ENCODE measurements at regions not wholly inside any gene's neighbourhood (a gene's known extent, or its start where the extent isn't known, plus 50 kb on each side); places are given as distances from the start of the nearest gene placed in this dataset.
"Not testable (repeated sequence)": the region's sequence is repeated elsewhere in the genome, so short reads cannot be mapped to it uniquely, and the experiment has no call there.

DNA sequence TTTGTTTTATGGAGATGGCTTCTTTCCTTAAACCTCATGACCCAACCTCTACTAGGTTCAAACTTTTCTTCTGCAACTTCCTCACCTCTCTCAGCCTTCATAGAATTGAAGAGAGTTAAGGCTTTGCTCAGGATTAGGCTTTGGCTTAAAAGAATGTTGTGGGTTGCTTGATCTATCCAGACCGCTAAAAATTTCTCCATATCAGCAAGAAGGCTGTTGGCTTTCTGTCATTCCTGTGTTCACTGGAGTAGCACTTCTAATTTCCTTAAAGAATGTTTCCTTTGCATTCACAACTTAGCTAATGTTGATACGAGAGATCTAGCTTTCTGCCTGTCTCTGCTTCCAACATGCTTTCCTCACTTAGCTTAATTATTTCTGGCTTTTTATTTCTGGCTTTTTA is 58.1 kb upstream of the KYNU start:
- H3K4me1 ChIP-seq (ENCODE audit: control insufficient read depth in 5 of 5, insufficient read depth in 5 of 5, low read length in 5 of 5), result no peaks in the 10 kb centered on the region
- TF ChIP-seq, protein P1, sequence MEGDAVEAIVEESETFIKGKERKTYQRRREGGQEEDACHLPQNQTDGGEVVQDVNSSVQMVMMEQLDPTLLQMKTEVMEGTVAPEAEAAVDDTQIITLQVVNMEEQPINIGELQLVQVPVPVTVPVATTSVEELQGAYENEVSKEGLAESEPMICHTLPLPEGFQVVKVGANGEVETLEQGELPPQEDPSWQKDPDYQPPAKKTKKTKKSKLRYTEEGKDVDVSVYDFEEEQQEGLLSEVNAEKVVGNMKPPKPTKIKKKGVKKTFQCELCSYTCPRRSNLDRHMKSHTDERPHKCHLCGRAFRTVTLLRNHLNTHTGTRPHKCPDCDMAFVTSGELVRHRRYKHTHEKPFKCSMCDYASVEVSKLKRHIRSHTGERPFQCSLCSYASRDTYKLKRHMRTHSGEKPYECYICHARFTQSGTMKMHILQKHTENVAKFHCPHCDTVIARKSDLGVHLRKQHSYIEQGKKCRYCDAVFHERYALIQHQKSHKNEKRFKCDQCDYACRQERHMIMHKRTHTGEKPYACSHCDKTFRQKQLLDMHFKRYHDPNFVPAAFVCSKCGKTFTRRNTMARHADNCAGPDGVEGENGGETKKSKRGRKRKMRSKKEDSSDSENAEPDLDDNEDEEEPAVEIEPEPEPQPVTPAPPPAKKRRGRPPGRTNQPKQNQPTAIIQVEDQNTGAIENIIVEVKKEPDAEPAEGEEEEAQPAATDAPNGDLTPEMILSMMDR (IDR thresholded peaks at IDR 0.05; ENCODE audit: control extremely low read depth, extremely low read depth), result no peak
- DNase-seq, result no peak

DNA sequence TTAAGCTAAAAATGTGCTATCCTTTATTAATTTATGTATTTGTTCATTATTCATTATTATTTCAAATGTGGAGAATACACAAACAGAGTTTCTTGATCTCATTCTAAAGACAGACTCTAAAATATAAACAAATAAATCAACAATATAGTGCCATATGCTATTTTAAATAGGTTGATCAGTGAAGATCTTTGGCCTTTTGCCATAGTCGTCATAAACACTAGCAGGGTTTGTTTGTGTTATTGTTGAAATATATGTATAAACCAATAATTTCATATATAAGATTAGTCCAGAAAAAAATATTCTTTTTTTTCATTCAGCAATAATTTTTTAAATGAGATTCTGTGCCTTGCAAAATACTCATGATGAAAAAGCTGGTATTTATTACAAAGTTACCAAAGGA is 62.1 kb upstream of the KYNU start:
- no peak overlapping the region for H3K27ac ChIP-seq (ENCODE audit: low read depth in 1 of 2, low read length in 1 of 2)
- ATAC-seq (ENCODE audit: insufficient read depth, low FRiP score) (no peak), DNase-seq (no peak)
- WGBS, 2 donors, result 63 to 73% methylated on average over 1 of the region's 1 CpG
- TF ChIP-seq, protein P1 (IDR thresholded peaks at IDR 0.05; ENCODE audit: control extremely low read depth, extremely low read depth), result no peak
- no peak overlapping the region for H3K9ac ChIP-seq (ENCODE audit: insufficient read depth in 1 of 2, low read length in 2 of 2)
- no peaks in the 10 kb centered on the region for H3K36me3 ChIP-seq (ENCODE audit: control insufficient read depth in 4 of 4, insufficient read depth in 4 of 4, low read length in 4 of 4)
- H3K4me3 ChIP-seq, result no peak overlapping the region
- H3K4me1 ChIP-seq (ENCODE audit: control insufficient read depth in 5 of 5, insufficient read depth in 5 of 5, low read length in 5 of 5), result no peaks in the 10 kb centered on the region
- H3K27me3 ChIP-seq (ENCODE audit: control insufficient read depth in 3 of 3, insufficient read depth in 3 of 3, low read length in 2 of 3), result no peaks in the 10 kb centered on the region
- H3K9me3 ChIP-seq (ENCODE audit: control insufficient read depth in 4 of 4, insufficient read depth in 3 of 4, low read length in 3 of 4), result peaks cover 0 to 2% (median 0%) of the 10 kb centered on the region in 4 donors

More for the DNA sequence above, 58.1 kb upstream of the KYNU start:
- no peak for ATAC-seq (ENCODE audit: insufficient read depth, low FRiP score)
- H3K27ac ChIP-seq (ENCODE audit: low read depth in 1 of 2, low read length in 1 of 2), result no peak overlapping the region
- 67 to 86% methylated on average over 2 of the region's 2 CpGs for WGBS, 2 donors
- H3K27me3 ChIP-seq (ENCODE audit: control insufficient read depth in 3 of 3, insufficient read depth in 3 of 3, low read length in 2 of 3), result no peaks in the 10 kb centered on the region
- H3K36me3 ChIP-seq (ENCODE audit: control insufficient read depth in 4 of 4, insufficient read depth in 4 of 4, low read length in 4 of 4), result no peaks in the 10 kb centered on the region
- H3K9me3 ChIP-seq (ENCODE audit: control insufficient read depth in 4 of 4, insufficient read depth in 3 of 4, low read length in 3 of 4), result no peaks in the 10 kb centered on the region
- H3K9ac ChIP-seq (ENCODE audit: insufficient read depth in 1 of 2, low read length in 2 of 2), result no peak overlapping the region
- no peak overlapping the region for H3K4me3 ChIP-seq

DNA sequence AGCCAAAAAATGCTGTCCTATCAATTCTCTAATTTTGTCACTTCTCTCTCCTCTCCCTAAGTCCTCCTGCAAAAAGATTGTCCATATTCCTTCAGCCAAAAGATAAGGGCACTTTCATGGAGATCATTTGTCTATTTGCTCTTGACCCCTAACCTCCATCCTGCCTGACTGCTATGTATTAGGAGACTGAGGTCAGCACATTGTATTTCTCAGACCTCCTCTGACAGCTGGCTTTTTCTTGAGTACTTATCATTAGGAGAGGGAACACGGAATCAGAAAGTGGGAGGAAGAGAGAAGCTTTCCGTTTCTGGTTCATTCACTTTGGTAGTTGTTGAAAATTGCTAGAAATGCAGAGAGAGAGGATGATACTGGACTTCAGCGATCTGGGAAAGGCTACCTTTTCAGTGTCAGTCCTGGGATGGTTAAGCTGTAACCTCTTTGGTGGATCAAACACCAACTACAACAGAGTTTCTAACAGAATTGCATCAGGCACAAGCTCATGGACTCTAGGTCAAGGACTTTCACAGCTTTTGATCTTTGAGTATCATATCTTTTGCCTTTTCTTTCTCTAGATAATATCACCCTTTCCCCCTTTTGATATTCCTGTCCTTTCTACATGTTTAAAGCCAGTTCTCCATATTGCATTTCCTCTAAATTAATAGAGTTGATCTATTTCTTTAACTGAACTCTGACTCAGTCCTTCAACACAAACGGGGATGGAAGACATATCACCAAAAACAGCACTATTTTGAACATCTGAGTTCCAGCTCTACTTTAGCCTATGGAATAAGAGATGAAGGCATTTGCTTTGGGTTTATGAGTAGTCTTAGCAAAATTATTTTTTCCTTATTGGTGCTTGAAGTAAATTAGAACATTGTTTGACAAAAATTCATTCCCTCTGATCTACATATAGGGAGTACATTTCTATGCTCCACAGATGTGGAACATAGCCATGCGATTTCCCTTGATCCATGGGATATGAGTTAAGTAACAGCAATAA is 63.3 kb upstream of the KYNU start:
- Histone ChIP-seq H3K9me3 (ENCODE audit: control insufficient read depth in 4 of 4, insufficient read depth in 3 of 4, low read length in 3 of 4) (peaks cover 0 to 2% (median 0%) of the 10 kb centered on the region in 4 donors), H3K36me3 (ENCODE audit: control insufficient read depth in 4 of 4, insufficient read depth in 4 of 4, low read length in 4 of 4) (no peaks in the 10 kb centered on the region), H3K4me1 (ENCODE audit: control insufficient read depth in 5 of 5, insufficient read depth in 5 of 5, low read length in 5 of 5) (no peaks in the 10 kb centered on the region), H3K27ac (ENCODE audit: low read depth in 1 of 2, low read length in 1 of 2) (no peak overlapping the region), H3K27me3 (ENCODE audit: control insufficient read depth in 3 of 3, insufficient read depth in 3 of 3, low read length in 2 of 3) (no peaks in the 10 kb centered on the region), H3K9ac (ENCODE audit: insufficient read depth in 1 of 2, low read length in 2 of 2) (no peak overlapping the region), H3K4me3 (no peak overlapping the region)
- DNase-seq, result no peak
- 79 to 87% methylated on average over 5 of the region's 5 CpGs for WGBS, 2 donors
- TF ChIP-seq, protein P1 (IDR thresholded peaks at IDR 0.05; ENCODE audit: control extremely low read depth, extremely low read depth), result no peak
- no peak for ATAC-seq (ENCODE audit: insufficient read depth, low FRiP score)

DNA sequence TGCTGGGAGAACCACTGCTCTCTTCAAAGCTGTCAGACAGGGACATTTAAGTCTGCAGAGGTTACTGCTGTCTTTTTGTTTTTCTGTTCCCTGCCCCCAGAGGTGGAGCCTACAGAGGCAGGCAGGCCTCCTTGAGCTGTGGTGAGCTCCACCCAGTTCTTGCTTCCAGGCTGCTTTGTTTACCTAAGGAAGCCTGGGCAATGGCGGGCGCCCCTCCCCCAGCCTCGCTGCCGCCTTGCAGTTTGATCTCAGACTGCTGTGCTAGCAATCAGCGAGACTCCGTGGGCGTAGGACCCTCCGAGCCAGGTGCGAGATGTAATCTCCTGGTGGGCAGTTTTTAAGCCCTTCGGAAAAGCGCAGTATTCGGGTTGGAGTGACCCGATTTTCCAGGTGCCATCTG is 65.8 kb upstream of the KYNU start:
- not testable (repeated sequence) for H3K9ac ChIP-seq (ENCODE audit: insufficient read depth in 1 of 2, low read length in 2 of 2); H3K36me3 ChIP-seq (ENCODE audit: control insufficient read depth in 4 of 4, insufficient read depth in 4 of 4, low read length in 4 of 4); H3K27ac ChIP-seq (ENCODE audit: low read depth in 1 of 2, low read length in 1 of 2); H3K27me3 ChIP-seq (ENCODE audit: control insufficient read depth in 3 of 3, insufficient read depth in 3 of 3, low read length in 2 of 3); H3K4me1 ChIP-seq (ENCODE audit: control insufficient read depth in 5 of 5, insufficient read depth in 5 of 5, low read length in 5 of 5); DNase-seq; ATAC-seq (ENCODE audit: insufficient read depth, low FRiP score); H3K9me3 ChIP-seq (ENCODE audit: control insufficient read depth in 4 of 4, insufficient read depth in 3 of 4, low read length in 3 of 4); H3K4me3 ChIP-seq
- 77 to 95% methylated on average over 9 to 13 of the region's 13 CpGs for WGBS, 2 donors
